GM18498 (cell line): ENCODE measurements at regions not wholly inside any gene's neighbourhood (a gene's known extent, or its start where the extent isn't known, plus 50 kb on each side); places are given as distances from the start of the nearest gene placed in this dataset.

Experiments
- ATAC-seq: cut with Tn5 transposase; IDR thresholded peaks from one replicate; pipeline ENCODE4 v1.9.1; 2021; ENCODE audit warnings: mild to moderate bottlenecking, moderate library complexity; ENCODE audit not compliant: unreplicated experiment

DNA sequence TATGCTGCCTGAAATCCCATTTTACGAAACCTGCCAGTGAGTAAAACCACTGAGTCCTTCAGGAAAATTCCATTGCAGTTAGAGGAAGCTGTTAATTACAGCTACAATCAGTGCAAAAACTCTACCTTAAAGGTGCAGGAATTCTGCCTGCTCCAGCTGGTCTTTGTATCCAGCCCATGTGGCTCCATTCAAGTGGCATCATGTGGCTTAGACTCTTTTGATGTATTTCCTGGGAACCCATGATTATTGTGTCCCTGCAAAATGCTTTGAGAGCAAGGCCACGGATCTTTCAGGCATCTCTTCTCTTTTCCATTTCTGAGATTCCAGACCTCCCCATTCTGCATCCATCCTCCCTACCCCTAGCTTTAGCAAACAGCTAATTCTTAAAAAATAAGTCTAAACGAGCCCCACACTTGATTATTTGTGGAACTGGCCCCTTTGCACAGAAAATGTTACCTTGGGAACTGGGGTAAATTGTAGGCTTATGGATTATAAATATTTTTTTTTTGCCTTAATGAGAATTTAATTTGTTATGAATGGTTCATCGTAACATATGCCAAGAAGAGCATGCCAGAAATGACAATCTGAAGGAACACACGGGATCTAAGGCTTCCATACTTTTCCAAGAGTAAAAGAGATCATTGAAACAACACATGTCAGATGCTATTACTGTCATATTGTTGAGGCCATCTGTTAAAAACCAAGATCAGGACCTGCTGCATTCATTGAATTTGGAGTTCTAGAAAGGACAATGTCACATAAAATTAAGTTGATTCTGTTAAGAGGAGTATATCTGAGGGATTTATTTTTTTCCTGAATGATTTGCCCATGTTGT is 144.6 kb downstream of the TPH2 start:
- no peak for ATAC-seq

DNA sequence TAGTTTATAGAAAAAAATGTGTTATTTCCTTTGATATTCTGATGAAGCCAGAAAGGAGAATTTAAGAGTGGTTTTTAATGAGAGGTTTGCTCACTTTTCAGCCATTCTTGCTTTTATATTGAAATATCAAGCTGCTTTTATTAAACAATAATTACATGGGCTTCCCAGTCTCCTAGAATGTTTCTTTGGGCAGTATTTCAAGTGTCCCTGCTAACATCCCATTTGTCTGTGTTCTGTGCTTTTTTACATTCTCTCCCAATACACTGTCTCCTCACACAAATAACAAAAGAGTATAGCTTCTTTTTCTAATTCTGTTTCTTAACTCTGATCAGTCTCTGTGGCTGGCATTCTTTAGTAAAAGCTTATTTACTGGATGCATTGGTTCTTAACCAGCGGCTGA is 145.4 kb downstream of the TPH2 start:
- no peak for ATAC-seq

DNA sequence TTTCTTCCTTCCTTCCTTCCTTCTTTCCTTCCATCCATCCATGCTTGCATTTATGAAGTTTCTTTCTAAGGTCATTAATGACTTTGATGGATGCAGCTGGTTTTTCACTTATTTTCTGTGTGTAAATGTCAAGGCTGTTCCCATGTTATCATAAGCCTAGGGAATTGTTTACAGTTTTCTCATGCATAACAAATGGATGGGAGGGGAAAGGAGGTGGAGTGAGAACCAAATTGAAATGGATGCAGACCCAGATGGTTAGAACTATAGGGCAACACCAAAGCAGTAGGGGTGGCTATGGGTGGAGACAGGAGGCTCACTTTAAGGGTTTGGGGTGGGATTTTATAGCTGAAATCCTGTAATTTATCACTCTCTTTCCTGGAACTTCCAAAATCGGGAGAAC is 146.2 kb downstream of the TPH2 start:
- no peak for ATAC-seq

DNA sequence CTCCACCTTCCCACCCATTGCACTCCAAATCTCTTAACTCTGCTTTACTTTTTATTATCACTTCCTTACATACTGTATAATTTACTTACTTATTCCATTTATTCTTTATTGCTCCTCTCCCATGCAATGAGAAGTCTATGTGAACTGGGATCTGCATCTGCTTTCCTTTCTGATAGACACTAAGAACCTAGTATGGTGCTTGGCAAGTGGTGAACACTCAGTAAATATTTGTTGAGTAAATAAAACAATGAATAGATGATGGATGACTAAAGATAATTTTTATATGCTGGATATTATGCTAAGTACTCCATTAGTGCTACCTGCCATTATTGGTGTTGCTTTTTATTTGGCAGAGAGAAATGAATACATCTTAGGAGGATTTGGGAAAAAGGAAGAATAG is 151.0 kb downstream of the TPH2 start:
- ATAC-seq = no peak

DNA sequence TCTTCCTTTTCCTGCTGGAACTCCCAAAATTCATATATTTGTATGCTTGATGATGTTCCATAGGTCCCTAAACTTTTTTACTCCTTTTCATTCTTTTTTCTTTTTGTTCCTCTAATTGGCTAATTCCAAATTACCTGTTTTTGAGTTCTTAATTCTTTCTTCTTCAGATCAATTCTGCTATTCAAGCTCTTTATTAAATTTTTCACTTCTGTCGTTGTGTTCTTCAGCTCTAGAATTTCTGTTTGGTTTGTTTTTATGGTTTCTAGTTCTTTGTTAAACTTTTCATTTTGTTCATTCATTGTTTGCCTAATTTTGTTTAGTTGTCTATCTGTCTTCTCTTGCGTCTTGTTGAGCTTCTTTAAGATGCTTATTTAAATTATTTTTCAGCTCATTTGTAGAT is 154.8 kb downstream of the TPH2 start:
- no peak for ATAC-seq

DNA sequence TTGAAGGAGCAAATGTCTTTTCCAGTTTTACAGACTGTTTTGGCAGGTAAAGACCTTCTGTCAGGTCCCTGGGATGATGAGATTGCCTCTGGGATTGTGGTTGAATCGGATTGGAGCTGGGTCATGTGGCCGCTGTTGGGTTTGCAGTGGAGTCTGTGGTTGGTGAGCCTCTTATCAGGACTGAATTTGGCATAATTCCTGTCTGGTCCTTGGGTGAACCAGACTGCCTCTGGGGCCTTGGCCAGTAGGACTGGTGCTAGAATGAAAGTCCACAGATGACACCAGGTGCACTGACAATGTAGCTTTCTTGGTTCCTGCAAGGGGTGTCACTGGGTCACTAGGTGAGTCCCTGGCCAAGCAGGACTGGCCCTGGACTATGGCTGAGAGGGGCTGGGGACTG is 155.3 kb downstream of the TPH2 start:
- ATAC-seq = no peak

DNA sequence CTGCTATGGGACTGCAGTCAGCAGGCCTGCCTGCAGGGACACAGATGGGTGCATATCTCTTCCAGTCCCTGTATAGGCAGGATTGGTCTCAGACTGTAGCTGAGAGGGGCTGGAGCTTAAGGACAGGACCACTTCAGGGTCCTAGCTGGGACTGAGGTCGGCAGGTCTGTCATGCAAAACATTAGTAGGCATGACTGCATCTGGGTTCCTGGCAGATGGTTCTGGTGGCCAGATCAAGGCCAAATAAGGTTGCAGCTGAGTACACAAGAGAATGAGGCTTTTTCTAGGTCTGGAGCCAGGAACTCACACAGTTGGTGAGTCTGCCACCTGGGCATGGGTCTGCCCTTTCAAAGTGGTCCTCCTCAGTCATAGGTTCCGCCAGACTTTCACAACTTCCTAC is 155.8 kb downstream of the TPH2 start:
- ATAC-seq = no peak

DNA sequence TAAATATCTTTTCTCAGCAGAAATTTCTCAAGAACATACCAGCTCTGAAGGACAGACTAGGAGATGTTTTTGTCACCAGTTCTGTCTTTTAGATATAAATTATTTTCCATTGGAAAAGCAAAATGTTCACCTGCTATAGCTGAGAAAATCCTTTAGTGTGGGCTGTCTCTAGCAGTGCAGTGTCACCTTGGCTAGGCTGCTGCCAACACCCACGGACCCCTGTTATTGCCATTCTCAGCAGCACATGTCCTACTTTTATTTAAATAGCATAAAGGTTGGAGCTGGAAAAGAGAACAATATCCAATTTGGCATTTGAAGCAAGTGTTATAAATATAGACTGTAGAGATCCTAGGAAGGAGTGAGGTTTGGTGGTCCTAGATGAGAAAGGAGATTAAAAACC is 156.4 kb downstream of the TPH2 start:
- ATAC-seq = no peak

DNA sequence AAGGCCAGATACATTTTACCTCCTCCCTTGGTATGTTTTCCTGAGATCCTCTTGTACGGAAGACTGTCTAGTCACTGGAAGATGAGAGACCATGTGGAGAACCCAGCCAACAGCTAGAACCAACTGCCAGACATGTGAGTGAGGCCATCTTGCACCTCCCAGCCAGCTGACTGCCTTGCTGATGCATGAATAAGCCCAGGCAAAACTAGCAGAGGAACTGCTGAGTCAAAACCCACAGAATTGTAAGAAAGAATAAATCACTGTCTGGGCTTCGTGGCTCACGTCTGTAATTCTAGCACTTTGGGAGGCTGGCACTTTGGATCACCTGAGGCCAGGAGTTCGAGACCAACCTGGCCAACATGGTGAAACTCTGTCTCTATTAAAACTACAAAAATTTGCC is 160.0 kb downstream of the TPH2 start:
- no peak for ATAC-seq

DNA sequence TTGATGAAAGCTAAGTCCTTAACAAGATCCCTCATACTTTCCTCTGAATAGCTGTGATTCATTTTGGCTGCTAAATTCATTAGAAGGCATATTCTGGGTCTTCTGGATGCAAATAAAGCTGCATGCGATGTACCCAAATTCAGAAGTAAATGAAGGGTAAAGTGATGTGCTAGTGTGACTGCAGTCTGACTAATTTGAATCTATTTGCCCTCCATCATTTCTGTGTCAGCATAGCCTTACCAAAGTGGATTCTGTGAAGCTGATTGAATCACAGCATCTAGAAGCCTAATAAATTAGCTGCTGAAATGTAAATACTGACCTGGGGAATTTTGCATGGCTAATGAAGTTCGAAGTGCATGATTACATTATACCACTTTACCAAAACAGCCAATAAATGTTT is 162.2 kb downstream of the TPH2 start:
- no peak for ATAC-seq

DNA sequence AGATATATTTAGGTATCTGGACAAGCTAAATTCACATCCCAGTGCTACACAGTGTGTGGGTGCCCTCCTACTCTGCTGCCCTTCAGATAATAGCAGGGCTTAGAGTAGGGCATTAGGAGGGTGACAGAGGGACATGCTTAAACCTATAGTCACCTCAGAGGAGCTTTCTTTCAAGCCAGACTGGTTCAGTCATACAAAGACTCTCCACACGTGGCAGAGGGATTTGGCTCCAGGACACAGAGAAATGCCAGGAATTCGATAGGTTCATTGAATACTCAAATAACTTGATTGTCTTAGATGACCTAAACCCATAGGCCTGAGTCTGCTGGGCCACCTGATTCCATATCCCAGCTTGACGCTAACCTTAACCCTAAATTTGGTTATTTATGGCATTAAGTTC is 163.5 kb downstream of the TPH2 start:
- no peak for ATAC-seq

DNA sequence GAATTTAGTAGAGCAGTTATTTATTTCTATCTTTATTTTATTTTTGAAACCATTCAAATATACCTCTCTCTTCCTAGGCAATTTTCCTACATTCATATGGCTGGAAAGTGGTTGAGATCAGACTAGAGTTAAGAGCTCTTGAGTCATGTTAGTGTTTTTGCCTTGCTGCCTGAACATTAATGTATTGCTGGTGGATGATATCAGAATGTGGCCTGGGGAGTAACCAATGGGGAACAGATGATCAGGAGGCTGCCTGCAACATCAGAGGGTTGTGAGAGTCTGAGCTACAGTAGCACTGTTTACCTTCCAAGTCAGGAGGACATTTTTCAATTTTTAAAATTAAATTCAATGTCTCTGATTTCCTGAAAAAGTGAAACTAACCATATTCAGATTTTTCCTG is 166.3 kb upstream of the TRHDE start:
- no peak for ATAC-seq

DNA sequence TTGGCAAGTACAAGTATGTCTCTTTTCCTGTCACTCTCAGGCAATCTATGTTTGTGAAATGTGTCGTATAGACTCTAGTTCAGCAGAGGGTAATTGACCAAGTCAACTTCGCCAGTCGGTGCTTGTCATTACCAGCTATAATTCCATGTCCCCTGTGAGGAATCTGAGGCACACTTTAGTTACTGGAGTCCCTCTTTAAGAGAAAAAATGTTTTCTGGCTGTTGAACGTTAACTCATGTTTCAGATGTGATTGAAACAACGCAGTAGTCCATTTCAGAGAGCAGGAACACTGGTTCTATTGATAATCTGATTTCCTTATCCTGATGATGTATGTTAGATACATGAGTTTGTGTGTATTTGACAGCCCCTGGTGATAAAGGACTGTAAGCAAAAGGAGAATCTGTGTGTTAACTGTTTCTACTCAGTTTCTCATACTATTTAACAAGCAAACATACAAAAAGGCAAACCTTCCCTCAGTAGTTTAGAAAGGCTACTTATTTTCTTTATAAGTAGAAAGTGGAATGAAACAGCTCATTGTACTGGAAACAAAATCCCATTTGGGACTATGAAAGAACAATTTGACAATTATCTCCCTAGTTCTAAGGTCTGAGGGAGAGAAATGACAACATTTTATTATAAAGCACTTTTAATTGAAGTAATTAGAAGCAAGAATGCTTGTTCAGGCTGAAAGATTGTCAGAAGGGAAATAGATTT is 161.1 kb upstream of the TRHDE start:
- no peak for ATAC-seq

DNA sequence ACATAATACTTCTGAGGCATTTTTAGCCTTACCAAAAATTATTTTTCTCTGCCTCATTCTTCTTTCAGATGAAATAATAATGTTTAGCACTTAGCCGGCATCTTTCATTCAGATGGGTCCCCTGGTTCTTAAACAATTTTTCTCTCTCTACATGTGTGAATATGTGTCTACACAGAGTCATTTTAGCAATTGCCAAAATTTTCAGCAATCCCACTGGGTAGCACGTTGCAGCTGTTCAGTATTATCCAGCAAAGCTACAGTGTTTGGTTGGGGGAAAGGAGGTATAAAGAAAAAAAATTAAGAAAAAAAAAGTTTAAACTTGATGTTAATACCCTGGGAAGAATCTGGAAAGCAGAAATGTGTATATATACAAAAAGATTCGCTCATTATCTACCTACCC is 160.5 kb upstream of the TRHDE start:
- ATAC-seq = no peak

DNA sequence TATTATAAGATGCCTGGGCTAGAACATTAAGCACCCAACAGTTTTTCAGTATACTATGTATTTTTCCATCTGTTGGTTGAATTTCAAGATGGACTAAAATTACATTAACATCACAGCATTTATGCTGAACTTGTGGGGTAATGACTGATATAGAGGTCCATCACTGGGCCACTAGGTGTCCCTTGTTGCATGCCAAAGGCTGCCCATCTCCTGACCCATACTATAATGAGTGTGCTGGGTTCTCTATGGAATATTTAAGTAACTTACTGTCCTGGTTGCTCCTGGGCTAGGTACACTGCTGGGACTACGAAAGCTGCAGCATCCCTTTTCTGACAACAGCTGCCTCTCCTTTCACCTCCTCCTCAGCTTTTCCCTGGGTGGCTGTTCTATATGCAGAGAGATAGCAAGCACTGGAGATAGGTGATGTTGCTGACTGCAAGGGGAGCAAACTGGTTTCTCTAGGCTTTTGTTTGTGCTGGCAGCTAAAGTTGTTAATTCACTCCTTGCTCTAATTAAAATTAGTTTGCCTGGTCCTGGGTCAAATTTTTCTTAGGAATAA is 138.6 kb upstream of the TRHDE start:
- no peak for ATAC-seq

DNA sequence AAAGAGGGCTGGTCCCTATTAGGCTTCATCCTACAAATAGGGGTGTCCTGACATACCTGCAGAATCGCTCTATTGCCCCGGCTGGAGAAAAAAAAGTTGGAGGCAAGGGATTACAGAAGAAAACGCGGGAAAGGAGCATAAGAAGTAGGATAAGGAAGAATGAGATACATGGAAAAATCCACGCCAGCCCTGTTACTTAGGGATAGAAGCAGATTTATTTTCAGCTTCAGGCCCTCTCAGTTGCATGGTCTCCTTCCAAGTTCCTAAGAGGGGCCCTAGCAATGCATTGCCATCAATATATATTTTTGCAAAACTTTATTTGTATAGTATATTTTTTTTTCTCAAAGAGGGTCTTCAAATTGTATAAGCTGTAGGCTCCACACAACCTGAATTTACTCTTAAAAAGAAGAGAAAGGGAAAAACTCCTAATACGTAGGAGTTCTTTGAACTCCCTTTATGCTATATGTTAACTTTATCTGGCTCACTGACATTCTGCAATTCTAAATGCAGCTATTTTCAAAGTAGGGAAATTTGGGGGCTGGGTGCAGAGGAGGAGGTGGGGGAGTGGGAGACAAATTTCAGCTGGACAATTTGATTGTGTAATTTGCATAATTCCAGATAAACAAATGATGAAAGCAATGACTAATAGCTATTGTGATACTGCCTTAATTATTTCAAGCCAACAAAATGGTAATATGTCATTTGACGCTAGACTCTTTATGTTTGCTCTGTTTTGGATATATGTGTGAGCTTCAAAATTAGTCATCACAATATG is 137.7 kb upstream of the TRHDE start:
- no peak for ATAC-seq

DNA sequence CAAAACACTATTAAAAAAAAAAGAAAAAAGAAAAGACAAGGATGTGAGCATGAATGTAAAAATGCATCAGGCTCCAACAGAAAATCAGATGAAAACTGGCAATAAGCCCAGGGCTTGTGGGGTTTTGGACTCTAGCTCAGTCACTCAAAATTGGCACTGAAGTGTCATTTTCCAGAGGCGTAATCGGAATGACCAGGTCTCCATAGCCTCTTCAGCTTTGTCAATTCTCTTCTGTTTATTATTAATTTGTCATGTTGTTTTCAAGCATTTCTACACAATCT is 137.2 kb upstream of the TRHDE start:
- no peak for ATAC-seq

DNA sequence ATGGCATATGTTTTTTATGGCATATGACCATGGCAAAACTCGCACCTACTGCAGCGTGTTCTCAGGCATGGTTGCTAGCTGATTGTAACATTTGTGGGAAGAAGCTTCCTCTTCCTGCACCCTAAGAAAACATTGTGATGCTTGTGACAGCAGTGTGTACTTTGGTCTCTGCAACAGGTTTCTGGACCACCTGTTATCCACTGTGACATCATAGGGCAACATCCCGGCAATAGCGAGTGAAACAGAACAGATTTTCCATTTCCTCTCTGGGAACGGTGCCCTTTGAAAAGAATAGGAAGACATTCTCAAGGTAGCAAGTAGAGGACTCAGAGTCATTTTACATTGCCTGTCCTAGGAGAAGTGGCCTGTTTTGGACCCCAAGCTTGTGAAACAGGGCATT is 135.4 kb upstream of the TRHDE start:
- ATAC-seq = no peak

DNA sequence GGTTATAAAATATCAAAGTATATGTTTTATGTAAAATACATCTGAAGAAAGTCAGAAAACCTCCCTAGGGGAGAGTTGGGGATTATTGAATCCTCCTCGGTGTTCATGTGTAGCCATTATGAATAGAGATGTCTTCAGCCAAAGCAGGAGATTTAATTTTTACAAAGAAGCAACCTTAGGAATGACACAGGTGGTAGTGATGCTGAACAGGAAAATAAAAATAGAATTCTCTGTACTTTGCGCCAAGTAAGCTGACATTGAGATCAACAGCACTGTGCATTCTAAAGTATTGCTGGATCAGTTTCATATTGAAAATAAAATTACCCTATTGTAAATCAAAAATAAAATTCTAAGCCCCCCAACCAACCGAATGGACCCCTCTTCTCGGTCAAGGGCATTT is 132.8 kb upstream of the TRHDE start:
- no peak for ATAC-seq

DNA sequence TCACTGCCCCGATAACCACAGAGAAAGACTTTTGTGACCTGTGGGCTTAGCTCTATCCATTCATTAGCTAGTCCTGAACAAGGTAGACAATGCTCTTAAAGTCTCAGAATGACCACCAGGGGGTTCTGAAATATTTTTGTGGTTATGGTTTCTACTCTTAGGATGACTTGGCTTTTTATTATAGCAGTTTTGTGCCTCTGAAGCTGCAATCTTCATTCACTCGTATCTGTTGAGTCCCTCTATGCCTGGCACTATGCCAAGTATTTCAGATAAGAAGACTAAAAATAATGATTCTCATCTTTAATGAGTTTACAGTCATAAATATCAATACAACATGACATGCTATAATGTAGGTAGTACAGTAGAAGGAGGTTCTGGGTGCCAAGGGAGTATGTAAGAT is 130.8 kb upstream of the TRHDE start:
- peak; percentile 97 for ATAC-seq

DNA sequence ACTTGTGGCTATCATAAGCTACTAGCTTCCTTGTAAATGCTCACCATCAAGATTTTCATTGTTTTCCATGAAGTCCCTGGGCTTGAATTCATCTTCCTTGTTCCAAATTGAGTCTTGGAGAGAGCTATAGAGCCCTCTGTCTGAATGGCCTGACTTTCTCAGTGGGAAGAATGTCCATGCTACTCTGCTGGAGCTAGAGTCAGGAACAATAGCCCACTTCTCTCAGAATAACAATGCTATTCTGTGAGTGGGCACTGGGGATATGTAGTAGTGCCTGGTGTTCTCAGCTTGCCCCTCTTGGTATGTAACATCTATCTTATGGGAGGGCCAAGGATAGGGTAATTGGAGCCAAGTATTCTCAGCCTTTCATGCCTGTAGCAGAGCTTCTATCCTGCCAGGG is 127.6 kb upstream of the TRHDE start:
- ATAC-seq = no peak

DNA sequence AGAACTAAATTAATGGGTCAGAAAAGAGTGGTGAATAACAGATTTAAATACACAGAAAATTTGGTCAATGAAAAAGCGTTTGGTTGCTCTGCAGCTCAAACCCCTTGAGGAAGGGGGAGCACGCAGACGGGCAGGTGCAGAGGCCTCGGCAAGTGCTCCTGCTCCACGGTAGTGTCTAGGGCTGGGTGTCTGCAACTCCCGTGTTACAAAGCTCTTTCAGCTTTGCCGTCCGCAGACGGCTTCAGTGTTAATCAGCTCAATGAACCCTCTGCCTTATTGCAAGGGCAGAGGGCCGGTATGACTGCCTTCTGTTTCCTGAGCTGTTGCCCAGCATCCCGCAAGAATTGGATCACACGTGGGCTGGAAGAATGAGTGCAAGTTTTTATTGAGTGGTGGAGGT is 125.7 kb upstream of the TRHDE start:
- no peak for ATAC-seq
